ENCODE measurements at regions not wholly inside any gene's neighbourhood (a gene's known extent, or its start where the extent isn't known, plus 50 kb on each side); places are given as distances from the start of the nearest gene placed in this dataset.

DNA sequence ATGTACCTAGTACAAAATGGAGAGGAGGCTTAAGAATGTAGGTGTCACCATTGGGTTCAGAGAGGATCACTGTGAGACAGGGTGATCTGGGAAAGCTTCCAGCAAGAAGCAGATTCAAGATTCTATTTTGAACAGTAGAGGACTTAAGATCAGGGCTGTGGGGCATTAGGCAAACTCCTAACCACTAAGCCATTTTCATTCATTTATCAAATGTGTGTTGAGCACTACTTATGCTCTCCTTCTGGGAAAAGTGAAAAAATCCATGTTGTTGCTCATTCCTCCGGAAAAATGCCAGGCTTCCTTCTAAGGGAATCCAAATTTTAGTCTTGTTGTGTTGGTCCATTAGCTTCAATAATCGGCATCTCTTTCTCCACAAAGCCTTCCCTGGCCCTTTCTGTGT is 163.4 kb downstream of the NUAK1 start:
- DNase-seq = no peak

DNA sequence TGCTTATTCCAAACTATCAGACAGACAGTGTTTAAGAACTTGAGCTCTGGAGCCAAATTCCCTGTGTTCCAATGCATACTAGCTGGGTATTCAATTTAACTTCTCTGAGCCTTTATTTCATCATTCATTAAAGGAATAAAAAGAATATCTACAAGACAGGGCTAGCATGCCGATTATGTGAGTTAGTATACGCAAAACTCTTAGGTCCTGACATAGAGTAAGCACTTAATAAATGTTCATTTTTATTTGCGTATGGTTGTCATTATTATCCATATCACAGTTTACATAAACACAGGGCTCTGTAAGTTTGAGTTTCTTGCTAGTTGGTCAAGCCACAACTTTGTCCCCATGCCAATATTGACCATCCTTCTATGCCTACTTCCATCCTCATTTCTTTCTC is 161.5 kb downstream of the NUAK1 start:
- no peak for DNase-seq

DNA sequence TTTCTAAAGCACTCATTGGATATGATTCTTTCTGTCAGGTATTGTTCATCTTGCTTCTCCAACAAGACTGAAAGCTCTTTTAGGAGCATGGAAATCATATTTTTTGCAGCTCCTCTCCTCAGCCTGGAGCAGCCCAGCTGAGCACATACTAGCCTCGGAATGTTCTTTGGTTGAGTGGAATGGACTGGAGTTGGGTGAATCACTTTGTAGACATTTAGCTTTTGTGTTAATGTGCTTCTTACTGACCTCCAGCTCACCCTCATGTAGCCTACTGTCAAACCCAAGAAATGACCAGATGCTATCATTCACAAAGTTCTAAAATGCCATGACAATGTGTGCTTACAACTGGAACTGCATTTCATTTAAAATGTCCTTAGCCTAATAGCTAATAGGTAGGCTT is 161.1 kb downstream of the NUAK1 start:
- DNase-seq = no peak

DNA sequence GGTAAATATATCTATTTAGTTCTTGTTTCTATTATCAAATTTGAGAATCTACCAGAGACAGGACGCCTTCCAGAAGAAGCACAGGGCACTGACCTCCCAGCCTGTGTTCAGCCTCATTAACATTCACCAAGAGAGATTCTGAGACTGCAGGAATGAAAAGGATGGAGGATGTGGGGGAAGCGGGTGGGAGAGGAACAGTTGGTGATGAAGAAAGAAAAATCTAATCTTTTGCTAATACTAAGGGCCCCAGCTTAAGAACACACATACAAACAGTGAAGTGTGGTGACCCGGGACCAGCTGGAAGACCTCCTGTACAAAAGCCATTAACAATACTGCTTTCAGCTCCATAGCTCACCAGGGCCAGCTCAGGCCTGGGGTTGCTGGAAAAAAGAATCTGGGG is 160.5 kb downstream of the NUAK1 start:
- DNase-seq = no peak

GRCh38 chr12:105978686-105979085 is 160.1 kb downstream of the NUAK1 start:
- no peak for DNase-seq

DNA sequence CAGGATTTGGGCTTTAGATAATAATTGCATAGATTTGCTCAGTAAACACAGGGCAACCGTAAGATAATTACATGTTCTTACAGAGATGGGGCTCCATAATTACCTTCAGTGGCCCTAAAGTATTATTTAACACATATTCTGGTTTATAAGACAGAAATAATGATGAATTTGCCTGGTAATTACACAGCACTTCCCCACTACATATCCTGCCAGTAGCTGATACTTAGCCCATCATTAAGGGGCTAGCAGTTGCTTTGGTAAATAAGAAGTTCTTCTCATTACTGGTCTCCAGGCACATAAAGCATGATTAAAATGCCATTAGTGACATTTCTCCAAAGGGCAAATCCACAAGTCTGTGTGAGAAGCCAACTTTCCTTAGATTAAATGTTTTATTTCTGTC is 158.7 kb downstream of the NUAK1 start:
- no peak for DNase-seq

GRCh38 chr12:105980533-105980932 is 158.2 kb downstream of the NUAK1 start:
- DNase-seq = no peak

- DNase-seq = no peak
These were observed 156.7 kb downstream of the NUAK1 start for GRCh38 chr12:105982022-105982421.

DNA sequence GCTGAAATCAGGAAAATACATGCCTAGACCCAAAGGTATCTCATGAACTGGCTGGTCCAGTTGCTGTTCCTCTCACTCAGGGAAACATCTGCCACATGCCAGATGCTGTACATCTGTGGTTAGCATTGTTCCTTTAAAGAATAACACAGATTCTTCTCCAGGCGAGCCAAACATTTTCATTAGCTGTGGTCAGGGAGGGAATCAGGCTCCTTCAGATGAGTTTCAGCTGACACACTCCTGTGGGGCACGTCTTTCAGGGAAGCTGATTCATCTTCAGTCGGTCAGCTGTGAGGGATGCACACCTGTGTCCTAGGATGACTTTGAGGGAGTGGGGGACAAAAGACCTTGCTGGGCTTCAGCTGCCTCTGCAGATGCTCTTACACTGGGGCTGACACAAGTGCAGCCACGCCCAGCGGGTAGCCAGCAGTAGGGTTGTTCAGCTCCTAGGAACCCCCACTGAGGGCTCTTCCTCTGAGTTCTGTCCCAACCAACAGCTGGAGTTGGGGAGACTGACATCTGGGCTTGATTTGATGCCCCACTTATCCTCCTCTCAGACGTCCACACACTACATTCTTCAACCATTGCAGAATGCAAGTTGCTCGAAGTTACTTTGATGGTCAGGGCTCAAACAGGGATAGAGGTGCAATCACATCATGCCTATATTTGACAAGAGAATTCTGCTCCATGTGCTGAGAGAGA is 155.0 kb downstream of the NUAK1 start:
- no peak for DNase-seq

DNA sequence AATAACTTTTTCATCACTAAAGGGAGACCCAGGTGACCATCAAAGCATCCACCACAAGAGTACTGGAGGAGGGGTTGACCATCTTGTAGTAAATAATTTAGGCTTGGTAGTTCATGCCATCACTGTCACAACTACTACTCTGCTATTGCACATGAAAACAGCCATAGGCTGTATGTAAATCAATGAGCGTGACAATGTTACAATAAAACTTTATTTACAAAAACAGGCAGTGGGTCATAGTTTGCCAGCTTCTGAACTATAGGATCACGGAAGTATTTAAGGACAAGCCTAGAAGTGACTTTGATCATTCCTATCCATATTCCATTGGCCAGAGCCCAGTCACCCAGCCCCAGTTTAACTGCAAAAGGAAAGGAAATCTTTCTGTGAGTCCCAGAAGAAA is 153.4 kb downstream of the NUAK1 start:
- no peak for DNase-seq

GRCh38 chr12:105986779-105987684 is 151.7 kb downstream of the NUAK1 start:
- no peak for DNase-seq

- no peak for DNase-seq
These were observed 151.1 kb downstream of the NUAK1 start for GRCh38 chr12:105987685-105988035.

DNA sequence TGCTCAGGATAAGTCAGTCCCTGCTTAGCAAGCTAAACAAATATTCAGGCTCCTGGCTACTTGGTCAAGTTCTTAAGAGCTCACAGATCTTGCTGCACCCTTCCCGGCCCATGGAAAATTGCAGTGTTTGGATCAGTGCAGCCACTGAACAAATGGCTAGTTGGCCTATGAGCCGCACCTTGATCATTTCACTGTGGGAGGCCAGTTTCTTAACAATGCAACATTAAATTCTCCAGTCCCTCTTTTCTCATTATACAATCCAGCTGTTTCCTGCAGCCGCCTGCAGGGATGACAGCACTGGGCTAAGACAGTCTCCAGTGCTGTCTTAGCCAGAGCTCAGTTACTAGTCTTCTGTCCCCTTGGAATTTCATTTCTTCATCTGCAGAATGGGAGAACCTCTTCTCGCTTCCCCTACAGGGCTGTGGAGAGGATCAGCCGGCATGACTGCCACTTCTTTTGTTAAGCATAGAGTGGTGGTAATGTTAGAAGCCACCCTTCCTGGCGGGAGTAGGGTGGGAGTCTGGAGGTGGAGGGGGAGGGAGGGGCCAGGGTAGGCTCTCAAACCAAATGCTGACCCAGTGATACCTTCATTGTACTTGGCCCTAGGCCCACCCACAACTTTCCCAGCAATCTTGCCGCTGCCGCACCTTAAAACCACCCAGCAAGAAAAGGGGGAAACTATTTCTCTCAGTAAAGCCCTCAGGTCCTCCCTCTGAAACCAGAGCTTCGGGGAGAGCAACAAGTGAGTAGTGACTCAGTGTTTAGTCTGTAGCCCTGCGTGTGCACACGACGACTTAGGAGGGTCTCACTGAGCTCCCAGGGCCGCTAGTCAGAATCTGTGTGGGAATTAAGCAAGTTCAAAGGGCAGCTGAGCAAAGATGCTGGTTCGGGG is 145.7 kb downstream of the NUAK1 start:
- no peak for DNase-seq

- no peak for DNase-seq
These were observed 144.8 kb downstream of the NUAK1 start for GRCh38 chr12:105993766-105994555.

DNA sequence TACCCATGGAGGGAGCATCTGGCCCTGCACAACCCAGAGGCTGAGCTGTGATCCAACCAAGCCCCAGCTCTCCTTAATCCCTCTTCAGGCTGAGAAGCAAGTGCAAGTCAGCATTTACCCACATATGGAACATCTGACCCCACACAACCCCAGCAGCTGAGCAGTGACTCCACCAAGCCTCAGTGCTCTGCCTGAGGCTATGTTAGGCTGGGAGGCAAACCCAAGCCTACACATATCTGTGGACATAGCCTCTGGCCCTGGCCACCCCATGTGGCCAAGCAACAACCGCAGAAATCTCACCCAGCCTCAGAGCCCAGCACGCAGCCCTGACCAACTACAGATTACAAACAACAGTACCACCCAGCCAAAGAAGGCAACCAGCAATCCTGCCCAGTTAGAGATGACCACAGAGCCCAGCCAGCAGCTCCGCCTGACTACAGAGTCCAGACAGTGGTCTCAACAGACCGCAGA is 142.8 kb downstream of the NUAK1 start:
- DNase-seq = no peak

DNA sequence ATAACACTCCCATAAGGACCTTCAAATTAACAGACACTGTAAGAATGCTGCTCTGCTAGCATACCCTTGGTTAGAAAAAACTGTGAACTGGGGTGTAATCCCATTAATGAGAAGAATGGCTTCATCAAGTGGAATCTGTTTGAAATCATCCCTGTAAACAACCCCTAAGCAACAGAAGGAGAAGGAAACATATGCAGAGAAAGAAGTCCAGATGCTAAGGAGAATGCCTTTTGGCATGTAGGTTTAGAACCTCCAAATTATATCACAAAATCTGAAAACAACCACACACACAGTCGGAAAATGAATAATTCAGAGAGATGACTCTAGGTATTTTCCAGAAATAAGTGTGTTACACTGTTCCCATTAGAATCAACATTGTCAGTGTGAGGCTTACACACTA is 140.2 kb downstream of the NUAK1 start:
- DNase-seq = no peak

GRCh38 chr12:106000382-106001104 is 138.2 kb downstream of the NUAK1 start:
- no peak for DNase-seq

DNA sequence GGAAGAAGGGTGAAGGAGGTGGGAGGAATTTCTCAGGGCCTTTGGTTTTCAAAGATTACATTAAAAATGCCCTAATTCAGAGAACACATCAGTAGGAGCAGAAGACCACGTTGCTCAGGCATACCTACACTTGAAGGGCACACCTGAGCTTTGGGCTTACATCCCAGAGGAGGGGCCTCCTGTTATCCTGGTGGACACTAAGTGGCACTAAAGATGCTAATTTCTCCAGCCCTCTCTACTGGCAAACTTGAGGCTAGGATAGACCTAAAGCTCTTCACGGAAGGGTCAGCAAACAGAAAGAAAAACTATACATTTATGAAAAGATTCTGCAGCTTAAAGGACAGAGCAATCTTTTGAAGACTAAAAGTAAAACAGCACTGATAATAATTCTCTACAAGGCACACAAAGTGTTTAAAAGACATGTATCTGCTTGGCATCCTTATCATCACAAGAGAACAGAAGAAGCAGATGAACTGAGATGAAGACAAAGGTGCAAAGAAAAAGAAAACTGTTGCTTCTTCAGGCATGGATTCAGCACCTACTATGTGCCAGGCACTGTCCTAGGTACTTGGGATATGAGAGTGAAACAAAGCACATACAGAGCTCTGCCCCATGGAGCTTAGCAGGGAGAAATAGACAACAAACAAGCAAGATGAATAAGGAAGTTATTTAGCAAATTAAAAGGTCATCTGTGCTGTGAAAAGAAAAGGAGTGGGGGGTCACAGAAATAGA is 137.5 kb downstream of the NUAK1 start:
- DNase-seq = no peak

- DNase-seq = no peak
These were observed 136.9 kb downstream of the NUAK1 start for GRCh38 chr12:106001837-106002218.

GRCh38 chr12:106003297-106003696 is 135.5 kb downstream of the NUAK1 start:
- no peak for DNase-seq

GRCh38 chr12:106004289-106004688 is 134.5 kb downstream of the NUAK1 start:
- DNase-seq = no peak

Measured in activated CD4-positive, alpha-beta T cell treated with anti-CD3 and anti-CD28 coated beads, Interleukin-2, amount 50 U/mL, for 48 hours (primary cell).